Caco-2 (cell line): ENCODE measurements at regions not wholly inside any gene's neighbourhood (a gene's known extent, or its start where the extent isn't known, plus 50 kb on each side); places are given as distances from the start of the nearest gene placed in this dataset.

ENCODE experiments used
- BruUV-seq: library from RNA; stranded (reverse); fragments of 400-500 nt; replicated peaks from 2 replicates; lab custom pipeline; 2021; lab: Mats Ljungman, UMichigan
- CTCF ChIA-PET: fragments of 300-600 bp; sonication (Branson Sonifier 250); formaldehyde crosslinking; loops from one replicate; lab custom pipeline; 2022; ENCODE audit warnings: antibody characterized with exemption; lab: Charles Lee
- POLR2A ChIA-PET: fragments of 300-600 bp; sonication (Branson Sonifier 250); formaldehyde crosslinking; loops from one replicate; lab custom pipeline; 2022; ENCODE audit warnings: antibody characterized with exemption; lab: Charles Lee
- DNase-seq, 2 experiments: peaks; one replicate each; pipeline versions ENCODE4 v3.0.0 to v3.0.0-alpha.2; 2020 to 2022
- H3K27me3 ChIP-seq: replicated peaks from 2 replicates; pipeline ENCODE4 v1.6.0; 2011; ENCODE audit warnings: low read length; ENCODE audit not compliant: control insufficient read depth, insufficient read depth
- H3K36me3 ChIP-seq: 2 replicates; pipeline ENCODE4 v1.5.1; 2011; ENCODE audit warnings: low read length; ENCODE audit not compliant: control insufficient read depth, insufficient read depth
- H3K4me1 ChIP-seq: fragments of 250-450 bp; sonication (Bioruptor Pico); 2 replicates; pipeline ENCODE4 v1.5.1; 2020; ENCODE audit warnings: mild to moderate bottlenecking
- H3K4me3 ChIP-seq: 2 replicates; pipeline ENCODE4 v1.5.1; 2011; ENCODE audit warnings: low read depth, mild to moderate bottlenecking, control low read depth, low read length
- H3K9me3 ChIP-seq: fragments of 250-450 bp; sonication (Bioruptor Pico); 2 replicates; pipeline ENCODE4 v1.5.1; 2020; ENCODE audit warnings: mild to moderate bottlenecking, moderate library complexity
- H3K27ac Mint-ChIP-seq: one replicate; pipeline ENCODE4 v1.8.0; 2022; ENCODE audit warnings: mixed read lengths; ENCODE audit not compliant: unreplicated experiment
- H3K27me3 Mint-ChIP-seq: one replicate; pipeline ENCODE4 v1.8.0; 2022; ENCODE audit warnings: mixed read lengths; ENCODE audit not compliant: insufficient read depth, unreplicated experiment
- H3K36me3 Mint-ChIP-seq: one replicate; pipeline ENCODE4 v1.8.0; 2022; ENCODE audit warnings: mild to moderate bottlenecking, mixed read lengths; ENCODE audit not compliant: insufficient read depth, unreplicated experiment
- H3K4me1 Mint-ChIP-seq: one replicate; pipeline ENCODE4 v1.8.0; 2022; ENCODE audit warnings: low read depth, mixed read lengths; ENCODE audit not compliant: unreplicated experiment
- H3K4me3 Mint-ChIP-seq: one replicate; pipeline ENCODE4 v1.8.0; 2022; ENCODE audit warnings: mild to moderate bottlenecking, moderate library complexity, mixed read lengths; ENCODE audit not compliant: unreplicated experiment
- H3K9me3 Mint-ChIP-seq: one replicate; pipeline ENCODE4 v1.8.0; 2022; ENCODE audit warnings: mixed read lengths; ENCODE audit not compliant: unreplicated experiment
- CTCF ChIP-seq, 2 experiments: fragments of 200-600 bp in 1 of 2; IDR thresholded peaks; 1 replicate in 1 of 2; 2 replicates in 1 of 2; pipeline versions ENCODE4 v1.5.1 to v1.8.0; 2011 to 2022; ENCODE audit warnings: antibody characterized with exemption in 1 of 2, control low read depth in 1 of 2, inconsistent platforms in 1 of 2, low read depth in 1 of 2, low read length in 1 of 2, mild to moderate bottlenecking in 1 of 2, moderate library complexity in 1 of 2; ENCODE audit not compliant: insufficient read depth in 1 of 2, severe bottlenecking in 1 of 2, unreplicated experiment in 1 of 2
- intact Hi-C: fragments of 100-400 bp; cut with micrococcal nuclease; formaldehyde crosslinking; loops from one replicate; pipeline ENCODE4 v1.10.0; 2022; ENCODE audit not compliant: unreplicated experiment

DNA sequence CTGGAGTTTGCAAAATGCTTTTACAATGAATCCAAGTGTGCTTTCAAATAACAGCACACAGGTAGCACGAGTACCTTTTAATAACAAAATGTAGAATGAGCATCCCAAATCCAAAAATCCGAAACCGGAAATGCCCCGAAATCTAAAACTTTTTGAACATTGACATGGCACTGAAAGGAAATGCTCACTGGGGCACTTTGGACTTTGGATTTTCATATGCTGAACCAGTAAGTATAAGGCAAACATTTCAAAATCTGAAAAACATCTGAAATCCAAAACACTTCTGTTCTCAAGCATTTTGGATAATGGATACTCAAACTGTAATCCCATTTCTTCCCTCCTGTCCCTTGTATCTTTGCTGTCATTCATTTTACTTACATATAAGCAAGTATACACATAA is 50.1 kb downstream of the GCNT4 start:
- ChIA-PET CTCF (no interaction called here), POLR2A (no interaction called here)
- no peak overlapping the region for H3K27ac Mint-ChIP-seq
- no peak for TF ChIP-seq CTCF (IDR thresholded peaks at IDR 0.05; ENCODE audit: insufficient read depth in 1 of 2, low read depth in 1 of 2, low read length in 1 of 2, severe bottlenecking in 1 of 2, unreplicated experiment in 1 of 2)
- BruUV-seq = no TSS peak
- no peak for DNase-seq
- Histone ChIP-seq H3K27me3 (no peaks in the 10 kb centered on the region), H3K4me1 (no peaks in the 10 kb centered on the region), H3K36me3 (no peaks in the 10 kb centered on the region), H3K9me3 (peaks cover 20% of the 10 kb centered on the region), H3K4me3 (no peak overlapping the region)
- intact Hi-C loops = no loop called here
- H3K27me3 Mint-ChIP-seq = no peaks in the 10 kb centered on the region
- no peak overlapping the region for H3K4me3 Mint-ChIP-seq
- no peaks in the 10 kb centered on the region for H3K36me3 Mint-ChIP-seq
- peaks cover 26% of the 10 kb centered on the region for H3K9me3 Mint-ChIP-seq
- H3K4me1 Mint-ChIP-seq = no peaks in the 10 kb centered on the region

- ChIA-PET POLR2A (no interaction called here), CTCF (no interaction called here)
- Histone ChIP-seq H3K9me3 (0 out of 2 replicates have a peak, but pooled peaks cover 2% of the 10 kb centered on the region), H3K27me3 (no peaks in the 10 kb centered on the region), H3K4me1 (no peaks in the 10 kb centered on the region), H3K36me3 (no peaks in the 10 kb centered on the region), H3K4me3 (no peak overlapping the region)
- intact Hi-C loops = no loop called here
- DNase-seq = no peak
- H3K9me3 Mint-ChIP-seq = no peaks in the 10 kb centered on the region
- no peak for TF ChIP-seq CTCF (IDR thresholded peaks at IDR 0.05; ENCODE audit: insufficient read depth in 1 of 2, low read depth in 1 of 2, low read length in 1 of 2, severe bottlenecking in 1 of 2, unreplicated experiment in 1 of 2)
- no peaks in the 10 kb centered on the region for H3K4me1 Mint-ChIP-seq
- no TSS peak for BruUV-seq
- no peak overlapping the region for H3K4me3 Mint-ChIP-seq
- no peaks in the 10 kb centered on the region for H3K27me3 Mint-ChIP-seq
- no peak overlapping the region for H3K27ac Mint-ChIP-seq
- H3K36me3 Mint-ChIP-seq = no peaks in the 10 kb centered on the region
Measured at GRCh38 chr5:74995926-74996325, 56.4 kb downstream of the GCNT4 start.

- Mint-ChIP-seq H3K4me1 (no peaks in the 10 kb centered on the region), H3K4me3 (no peak overlapping the region), H3K27ac (no peak overlapping the region), H3K27me3 (no peaks in the 10 kb centered on the region), H3K36me3 (no peaks in the 10 kb centered on the region), H3K9me3 (no peaks in the 10 kb centered on the region)
- Histone ChIP-seq H3K9me3 (0 out of 2 replicates have a peak, but pooled peaks cover 2% of the 10 kb centered on the region), H3K36me3 (no peaks in the 10 kb centered on the region), H3K4me3 (no peak overlapping the region), H3K27me3 (no peaks in the 10 kb centered on the region), H3K4me1 (no peaks in the 10 kb centered on the region)
- DNase-seq = no peak
- TF ChIP-seq CTCF (IDR thresholded peaks at IDR 0.05; ENCODE audit: insufficient read depth in 1 of 2, low read depth in 1 of 2, low read length in 1 of 2, severe bottlenecking in 1 of 2, unreplicated experiment in 1 of 2) = no peak
- ChIA-PET POLR2A (no interaction called here), CTCF (no interaction called here)
- intact Hi-C loops = no loop called here
- no TSS peak for BruUV-seq
Measured at GRCh38 chr5:74994826-74995225, 57.5 kb downstream of the GCNT4 start.
